GM12878 (cell line): ENCODE measurements at regions not wholly inside any gene's neighbourhood (a gene's known extent, or its start where the extent isn't known, plus 50 kb on each side); places are given as distances from the start of the nearest gene placed in this dataset.

ENCODE experiments used
- ATAC-seq: fragments of 200-7000 bp; cut with Tn5 transposase; 3 replicates; pipeline ENCODE4 v1.9.1; 2020; ENCODE audit warnings: mild to moderate bottlenecking, moderate library complexity
- BruUV-seq: library from RNA; stranded (reverse); fragments of 400-500 nt; replicated peaks from 2 replicates; lab custom pipeline; 2021; lab: Mats Ljungman, UMichigan
- CTCF ChIA-PET: fragments of 300-600 bp; sonication (Branson Sonifier 250); formaldehyde crosslinking; extraction: SDS; loops from one replicate; lab custom pipeline; 2021; ENCODE audit warnings: inconsistent platforms; lab: Yijun Ruan, JAX
- POLR2A ChIA-PET: fragments of 350-600 bp; formaldehyde crosslinking; extraction: SDS; loops from one replicate; lab custom pipeline; 2021; ENCODE audit warnings: inconsistent platforms; lab: Charles Lee
- RAD21 ChIA-PET: fragments of 300-600 bp; sonication (Branson Sonifier 250); formaldehyde crosslinking; loops from one replicate; lab custom pipeline; 2023; ENCODE audit warnings: antibody characterized with exemption; ENCODE audit not compliant: unreplicated experiment; lab: Charles Lee
- SMC1A ChIA-PET: fragments of 300-600 bp; sonication (Branson Sonifier 250); formaldehyde crosslinking; loops from one replicate; lab custom pipeline; 2023; ENCODE audit not compliant: unreplicated experiment, uncharacterized antibody; lab: Charles Lee
- DNase-seq: peaks from one replicate; pipeline ENCODE4 v3.0.0-alpha.2; 2011; ENCODE audit warnings: low read depth, low spot score
- FAIRE-seq: peaks from 3 replicates; lab custom pipeline; 2011; peaks lifted over from hg19 to GRCh38; lab: Jason Lieb, UNC
- H2AFZ ChIP-seq: 2 replicates; pipeline ENCODE4 v1.6.0; 2011; ENCODE audit warnings: low read depth, low read length, control low read depth; ENCODE audit not compliant: control insufficient read depth
- H3K27ac ChIP-seq: 2 replicates; pipeline ENCODE4 v1.5.1; 2011; ENCODE audit warnings: control low read depth; ENCODE audit not compliant: control insufficient read depth, insufficient read depth
- H3K27me3 ChIP-seq, 2 experiments: replicated peaks in 1 of 2; 2 replicates each; pipeline versions ENCODE4 v1.6.0 to v1.6.1; 2011; ENCODE audit warnings: low read length in 1 of 2; ENCODE audit not compliant: control insufficient read depth in 2 of 2, insufficient read depth in 2 of 2
- H3K36me3 ChIP-seq, 2 experiments: 2 replicates each; pipeline ENCODE4 v1.5.1; 2011; ENCODE audit warnings: low read length in 1 of 2; ENCODE audit not compliant: control insufficient read depth in 2 of 2, insufficient read depth in 2 of 2
- H3K4me1 ChIP-seq: 2 replicates; pipeline ENCODE4 v1.6.1; 2011; ENCODE audit warnings: mild to moderate bottlenecking, low read length, moderate library complexity, mixed read lengths; ENCODE audit not compliant: control insufficient read depth, insufficient read depth
- H3K4me2 ChIP-seq: 2 replicates; pipeline ENCODE4 v1.6.0; 2011; ENCODE audit warnings: control low read depth; ENCODE audit not compliant: control insufficient read depth, insufficient read depth
- H3K4me3 ChIP-seq: fragments of 200-600 bp; sonication (generic); 2 replicates; pipeline ENCODE4 v1.5.1; 2016
- H3K79me2 ChIP-seq: 2 replicates; pipeline ENCODE4 v1.6.0; 2011; ENCODE audit warnings: low read length; ENCODE audit not compliant: control insufficient read depth, insufficient read depth
- H3K9ac ChIP-seq: 2 replicates; pipeline ENCODE4 v1.8.0; 2011; ENCODE audit warnings: low read length, control low read depth, mixed read lengths; ENCODE audit not compliant: control insufficient read depth, insufficient read depth
- H3K9me3 ChIP-seq: replicated peaks from 3 replicates; pipeline ENCODE4 v1.5.1; 2011; ENCODE audit warnings: mild to moderate bottlenecking, low read length; ENCODE audit not compliant: control insufficient read depth, insufficient read depth
- H4K20me1 ChIP-seq: 2 replicates; pipeline ENCODE4 v1.6.0; 2011; ENCODE audit not compliant: control insufficient read depth, insufficient read depth
- GATAD2B ChIP-seq: fragments of 450-650 bp; conservative IDR thresholded peaks from 2 replicates; pipeline ENCODE4 v1.6.1; 2017; ENCODE audit warnings: low read depth, mild to moderate bottlenecking, moderate library complexity
- IRF4 ChIP-seq: IDR thresholded peaks from 2 replicates; pipeline ENCODE4 v1.6.1; 2011; ENCODE audit warnings: low read depth, low read length
- NFIC ChIP-seq: IDR thresholded peaks from 2 replicates; pipeline ENCODE4 v1.6.1; 2012; ENCODE audit warnings: low read depth, mild to moderate bottlenecking, inconsistent platforms, low read length, moderate library complexity
- RFX5 ChIP-seq: IDR thresholded peaks from 2 replicates; pipeline ENCODE4 v1.6.1; 2011; ENCODE audit warnings: low read depth, low read length, improper control_type of control experiment
- ZZZ3 ChIP-seq: IDR thresholded peaks from 2 replicates; pipeline ENCODE4 v1.6.1; 2011; ENCODE audit warnings: low read depth; ENCODE audit not compliant: control insufficient read depth, insufficient read length
- WGBS: methylation state at CpG from one replicate; pipeline ENCODE4 v1.1.6; 2016; ENCODE audit warnings: low lambda C conversion rate; ENCODE audit not compliant: insufficient replicate concordance, insufficient coverage; ENCODE audit errors: missing lambda C conversion rate; 5-methylcytosine and 5-hydroxymethylcytosine counted together
- in situ Hi-C: fragments of 300-500 bp; cut with MboI; formaldehyde crosslinking; loops from 9 replicates; pipeline ENCODE4 v1.14.3; 2018; ENCODE audit warnings: mixed read lengths
- intact Hi-C: fragments of 100-400 bp; cut with micrococcal nuclease; formaldehyde crosslinking; loops from one replicate; pipeline ENCODE4 v1.14.2; 2022; ENCODE audit not compliant: unreplicated experiment
- TF ChIP-seq, protein P1 (sequence below): fragments of 450-650 bp; IDR thresholded peaks from 2 replicates; pipeline ENCODE4 v1.6.1; 2018; ENCODE audit warnings: mild to moderate bottlenecking, low read depth, moderate library complexity; ENCODE audit not compliant: partially characterized antibody
- TF ChIP-seq, protein P2 (sequence below): fragments of 450-650 bp; IDR thresholded peaks from 2 replicates; pipeline ENCODE4 v1.6.1; 2017; ENCODE audit warnings: mild to moderate bottlenecking, moderate library complexity
- TF ChIP-seq, protein P3 (sequence below): IDR thresholded peaks from 2 replicates; pipeline ENCODE4 v1.6.1; 2011; ENCODE audit warnings: mild to moderate bottlenecking, low read depth, low read length, moderate library complexity; ENCODE audit not compliant: insufficient replicate concordance
- TF ChIP-seq, protein P4 (sequence below): IDR thresholded peaks from 2 replicates; pipeline ENCODE4 v1.6.1; 2012; ENCODE audit warnings: improper control_type of control experiment, low read depth, low read length; ENCODE audit not compliant: insufficient replicate concordance

DNA sequence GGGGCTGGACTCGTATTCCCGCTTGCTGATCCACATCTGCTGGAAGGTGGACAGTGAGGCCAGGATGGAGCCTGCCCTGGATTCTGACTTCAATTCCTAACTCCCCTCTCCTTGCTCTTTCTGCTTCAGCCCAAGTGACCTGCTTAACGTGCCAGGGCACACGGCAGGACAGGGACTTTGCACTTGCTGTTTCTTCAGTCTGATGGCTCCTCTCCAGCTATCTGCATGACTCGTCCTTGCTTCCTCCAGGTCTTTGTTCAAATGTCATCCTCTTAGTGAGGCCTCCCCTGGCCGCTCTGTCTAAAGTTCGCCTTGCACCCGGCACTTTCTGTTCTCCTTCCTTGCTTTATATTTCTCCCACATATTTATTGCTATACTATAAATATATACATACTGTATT lies 357.6 kb downstream of the MTX2 start:
- CTCF ChIA-PET, result no interaction called here
- TF ChIP-seq NFIC, result no peak
- TF ChIP-seq, protein P1, sequence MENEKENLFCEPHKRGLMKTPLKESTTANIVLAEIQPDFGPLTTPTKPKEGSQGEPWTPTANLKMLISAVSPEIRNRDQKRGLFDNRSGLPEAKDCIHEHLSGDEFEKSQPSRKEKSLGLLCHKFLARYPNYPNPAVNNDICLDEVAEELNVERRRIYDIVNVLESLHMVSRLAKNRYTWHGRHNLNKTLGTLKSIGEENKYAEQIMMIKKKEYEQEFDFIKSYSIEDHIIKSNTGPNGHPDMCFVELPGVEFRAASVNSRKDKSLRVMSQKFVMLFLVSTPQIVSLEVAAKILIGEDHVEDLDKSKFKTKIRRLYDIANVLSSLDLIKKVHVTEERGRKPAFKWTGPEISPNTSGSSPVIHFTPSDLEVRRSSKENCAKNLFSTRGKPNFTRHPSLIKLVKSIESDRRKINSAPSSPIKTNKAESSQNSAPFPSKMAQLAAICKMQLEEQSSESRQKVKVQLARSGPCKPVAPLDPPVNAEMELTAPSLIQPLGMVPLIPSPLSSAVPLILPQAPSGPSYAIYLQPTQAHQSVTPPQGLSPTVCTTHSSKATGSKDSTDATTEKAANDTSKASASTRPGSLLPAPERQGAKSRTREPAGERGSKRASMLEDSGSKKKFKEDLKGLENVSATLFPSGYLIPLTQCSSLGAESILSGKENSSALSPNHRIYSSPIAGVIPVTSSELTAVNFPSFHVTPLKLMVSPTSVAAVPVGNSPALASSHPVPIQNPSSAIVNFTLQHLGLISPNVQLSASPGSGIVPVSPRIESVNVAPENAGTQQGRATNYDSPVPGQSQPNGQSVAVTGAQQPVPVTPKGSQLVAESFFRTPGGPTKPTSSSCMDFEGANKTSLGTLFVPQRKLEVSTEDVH, result no peak
- no peak for TF ChIP-seq IRF4
- no peak for TF ChIP-seq GATAD2B
- TF ChIP-seq, protein P2, sequence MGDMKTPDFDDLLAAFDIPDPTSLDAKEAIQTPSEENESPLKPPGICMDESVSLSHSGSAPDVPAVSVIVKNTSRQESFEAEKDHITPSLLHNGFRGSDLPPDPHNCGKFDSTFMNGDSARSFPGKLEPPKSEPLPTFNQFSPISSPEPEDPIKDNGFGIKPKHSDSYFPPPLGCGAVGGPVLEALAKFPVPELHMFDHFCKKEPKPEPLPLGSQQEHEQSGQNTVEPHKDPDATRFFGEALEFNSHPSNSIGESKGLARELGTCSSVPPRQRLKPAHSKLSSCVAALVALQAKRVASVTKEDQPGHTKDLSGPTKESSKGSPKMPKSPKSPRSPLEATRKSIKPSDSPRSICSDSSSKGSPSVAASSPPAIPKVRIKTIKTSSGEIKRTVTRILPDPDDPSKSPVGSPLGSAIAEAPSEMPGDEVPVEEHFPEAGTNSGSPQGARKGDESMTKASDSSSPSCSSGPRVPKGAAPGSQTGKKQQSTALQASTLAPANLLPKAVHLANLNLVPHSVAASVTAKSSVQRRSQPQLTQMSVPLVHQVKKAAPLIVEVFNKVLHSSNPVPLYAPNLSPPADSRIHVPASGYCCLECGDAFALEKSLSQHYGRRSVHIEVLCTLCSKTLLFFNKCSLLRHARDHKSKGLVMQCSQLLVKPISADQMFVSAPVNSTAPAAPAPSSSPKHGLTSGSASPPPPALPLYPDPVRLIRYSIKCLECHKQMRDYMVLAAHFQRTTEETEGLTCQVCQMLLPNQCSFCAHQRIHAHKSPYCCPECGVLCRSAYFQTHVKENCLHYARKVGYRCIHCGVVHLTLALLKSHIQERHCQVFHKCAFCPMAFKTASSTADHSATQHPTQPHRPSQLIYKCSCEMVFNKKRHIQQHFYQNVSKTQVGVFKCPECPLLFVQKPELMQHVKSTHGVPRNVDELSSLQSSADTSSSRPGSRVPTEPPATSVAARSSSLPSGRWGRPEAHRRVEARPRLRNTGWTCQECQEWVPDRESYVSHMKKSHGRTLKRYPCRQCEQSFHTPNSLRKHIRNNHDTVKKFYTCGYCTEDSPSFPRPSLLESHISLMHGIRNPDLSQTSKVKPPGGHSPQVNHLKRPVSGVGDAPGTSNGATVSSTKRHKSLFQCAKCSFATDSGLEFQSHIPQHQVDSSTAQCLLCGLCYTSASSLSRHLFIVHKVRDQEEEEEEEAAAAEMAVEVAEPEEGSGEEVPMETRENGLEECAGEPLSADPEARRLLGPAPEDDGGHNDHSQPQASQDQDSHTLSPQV, result no peak
- no peak for TF ChIP-seq ZZZ3
- no peak for TF ChIP-seq RFX5
- TF ChIP-seq, protein P3, sequence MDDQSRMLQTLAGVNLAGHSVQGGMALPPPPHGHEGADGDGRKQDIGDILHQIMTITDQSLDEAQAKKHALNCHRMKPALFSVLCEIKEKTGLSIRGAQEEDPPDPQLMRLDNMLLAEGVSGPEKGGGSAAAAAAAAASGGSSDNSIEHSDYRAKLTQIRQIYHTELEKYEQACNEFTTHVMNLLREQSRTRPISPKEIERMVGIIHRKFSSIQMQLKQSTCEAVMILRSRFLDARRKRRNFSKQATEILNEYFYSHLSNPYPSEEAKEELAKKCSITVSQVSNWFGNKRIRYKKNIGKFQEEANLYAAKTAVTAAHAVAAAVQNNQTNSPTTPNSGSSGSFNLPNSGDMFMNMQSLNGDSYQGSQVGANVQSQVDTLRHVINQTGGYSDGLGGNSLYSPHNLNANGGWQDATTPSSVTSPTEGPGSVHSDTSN, result no peak
- TF ChIP-seq, protein P4, sequence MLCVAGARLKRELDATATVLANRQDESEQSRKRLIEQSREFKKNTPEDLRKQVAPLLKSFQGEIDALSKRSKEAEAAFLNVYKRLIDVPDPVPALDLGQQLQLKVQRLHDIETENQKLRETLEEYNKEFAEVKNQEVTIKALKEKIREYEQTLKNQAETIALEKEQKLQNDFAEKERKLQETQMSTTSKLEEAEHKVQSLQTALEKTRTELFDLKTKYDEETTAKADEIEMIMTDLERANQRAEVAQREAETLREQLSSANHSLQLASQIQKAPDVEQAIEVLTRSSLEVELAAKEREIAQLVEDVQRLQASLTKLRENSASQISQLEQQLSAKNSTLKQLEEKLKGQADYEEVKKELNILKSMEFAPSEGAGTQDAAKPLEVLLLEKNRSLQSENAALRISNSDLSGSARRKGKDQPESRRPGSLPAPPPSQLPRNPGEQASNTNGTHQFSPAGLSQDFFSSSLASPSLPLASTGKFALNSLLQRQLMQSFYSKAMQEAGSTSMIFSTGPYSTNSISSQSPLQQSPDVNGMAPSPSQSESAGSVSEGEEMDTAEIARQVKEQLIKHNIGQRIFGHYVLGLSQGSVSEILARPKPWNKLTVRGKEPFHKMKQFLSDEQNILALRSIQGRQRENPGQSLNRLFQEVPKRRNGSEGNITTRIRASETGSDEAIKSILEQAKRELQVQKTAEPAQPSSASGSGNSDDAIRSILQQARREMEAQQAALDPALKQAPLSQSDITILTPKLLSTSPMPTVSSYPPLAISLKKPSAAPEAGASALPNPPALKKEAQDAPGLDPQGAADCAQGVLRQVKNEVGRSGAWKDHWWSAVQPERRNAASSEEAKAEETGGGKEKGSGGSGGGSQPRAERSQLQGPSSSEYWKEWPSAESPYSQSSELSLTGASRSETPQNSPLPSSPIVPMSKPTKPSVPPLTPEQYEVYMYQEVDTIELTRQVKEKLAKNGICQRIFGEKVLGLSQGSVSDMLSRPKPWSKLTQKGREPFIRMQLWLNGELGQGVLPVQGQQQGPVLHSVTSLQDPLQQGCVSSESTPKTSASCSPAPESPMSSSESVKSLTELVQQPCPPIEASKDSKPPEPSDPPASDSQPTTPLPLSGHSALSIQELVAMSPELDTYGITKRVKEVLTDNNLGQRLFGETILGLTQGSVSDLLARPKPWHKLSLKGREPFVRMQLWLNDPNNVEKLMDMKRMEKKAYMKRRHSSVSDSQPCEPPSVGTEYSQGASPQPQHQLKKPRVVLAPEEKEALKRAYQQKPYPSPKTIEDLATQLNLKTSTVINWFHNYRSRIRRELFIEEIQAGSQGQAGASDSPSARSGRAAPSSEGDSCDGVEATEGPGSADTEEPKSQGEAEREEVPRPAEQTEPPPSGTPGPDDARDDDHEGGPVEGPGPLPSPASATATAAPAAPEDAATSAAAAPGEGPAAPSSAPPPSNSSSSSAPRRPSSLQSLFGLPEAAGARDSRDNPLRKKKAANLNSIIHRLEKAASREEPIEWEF, result no peak

More for the DNA sequence above, 357.6 kb downstream of the MTX2 start:
- Histone ChIP-seq H3K4me1 (no peaks in the 10 kb centered on the region), H2AFZ (no peak overlapping the region), H3K9ac (no peak overlapping the region), H3K27me3 (no peaks in the 10 kb centered on the region), H3K79me2 (no peaks in the 10 kb centered on the region), H4K20me1 (no peaks in the 10 kb centered on the region), H3K36me3 (no peaks in the 10 kb centered on the region), H3K4me2 (no peak overlapping the region), H3K4me3 (no peak overlapping the region), H3K27ac (no peak overlapping the region), H3K9me3 (no peaks in the 10 kb centered on the region)
- ATAC-seq, result no peak
- ChIA-PET POLR2A (no interaction called here), SMC1A (no interaction called here), RAD21 (no interaction called here)
- DNase-seq, result no peak
- no peak for FAIRE-seq
- in situ Hi-C loops, result no loop called here
- WGBS, result 57% methylated on average over 8 of the region's 8 CpGs
- intact Hi-C loops, result no loop called here
- no TSS peak for BruUV-seq
